ENCODE measurements at regions not wholly inside any gene's neighbourhood (a gene's known extent, or its start where the extent isn't known, plus 50 kb on each side); places are given as distances from the start of the nearest gene placed in this dataset.

GRCh38 chr3:116639641-116640040 lies 69.9 kb upstream of the TUSC7 start:
- no peak for DNase-seq (ENCODE audit: low spot score)

- no peak for DNase-seq (ENCODE audit: low spot score)
Measured at GRCh38 chr3:116640109-116640508, 69.5 kb upstream of the TUSC7 start.

- DNase-seq (ENCODE audit: low spot score): no peak
Measured at GRCh38 chr3:116643001-116643400, 66.6 kb upstream of the TUSC7 start.

- DNase-seq (ENCODE audit: low spot score): no peak
Measured at GRCh38 chr3:116647996-116648395, 61.6 kb upstream of the TUSC7 start.

All from kidney tubule cell (primary cell).